ENCODE measurements at regions not wholly inside any gene's neighbourhood (a gene's known extent, or its start where the extent isn't known, plus 50 kb on each side); places are given as distances from the start of the nearest gene placed in this dataset.
"Not testable (repeated sequence)": the region's sequence is repeated elsewhere in the genome, so short reads cannot be mapped to it uniquely, and the experiment has no call there.

DNA sequence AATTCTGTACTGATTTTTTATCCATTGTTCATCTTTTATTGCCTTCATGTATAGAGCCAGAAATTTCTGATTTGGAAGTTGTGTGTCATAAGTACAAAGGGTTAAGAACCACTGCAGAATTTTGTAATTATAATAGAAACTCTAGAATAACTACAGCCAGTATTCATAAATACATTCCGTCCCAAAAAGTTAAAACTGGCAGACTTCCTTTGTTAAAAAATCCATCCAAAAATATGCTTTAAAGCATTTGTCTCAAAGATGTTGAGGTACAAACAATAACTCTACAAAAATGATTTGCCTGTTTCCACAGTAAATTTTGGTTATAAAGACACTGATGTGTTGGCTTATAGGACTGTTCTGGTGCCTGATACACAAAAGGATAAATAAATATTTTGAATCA is 436.6 kb downstream of the DTWD2 start:
- DNase-seq = no peak

DNA sequence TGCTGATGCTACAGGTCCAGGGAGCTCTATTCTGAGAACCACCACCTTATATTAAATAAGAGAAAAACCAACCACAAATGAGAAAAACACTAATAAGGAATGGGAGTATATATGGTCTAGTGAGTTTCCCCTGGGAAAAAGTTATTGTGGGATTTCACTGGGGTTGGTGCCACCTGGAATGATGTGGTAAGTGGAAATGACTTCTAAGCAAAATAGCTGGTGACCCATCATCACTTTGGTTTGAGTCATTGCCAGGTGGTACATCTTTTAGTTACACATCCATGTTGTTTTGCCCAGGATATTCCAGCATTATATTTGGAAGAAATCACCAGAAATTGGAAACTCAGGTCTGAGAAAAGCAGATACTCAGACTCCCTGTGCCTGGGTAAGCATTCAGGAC is 437.3 kb downstream of the DTWD2 start:
- no peak for DNase-seq

DNA sequence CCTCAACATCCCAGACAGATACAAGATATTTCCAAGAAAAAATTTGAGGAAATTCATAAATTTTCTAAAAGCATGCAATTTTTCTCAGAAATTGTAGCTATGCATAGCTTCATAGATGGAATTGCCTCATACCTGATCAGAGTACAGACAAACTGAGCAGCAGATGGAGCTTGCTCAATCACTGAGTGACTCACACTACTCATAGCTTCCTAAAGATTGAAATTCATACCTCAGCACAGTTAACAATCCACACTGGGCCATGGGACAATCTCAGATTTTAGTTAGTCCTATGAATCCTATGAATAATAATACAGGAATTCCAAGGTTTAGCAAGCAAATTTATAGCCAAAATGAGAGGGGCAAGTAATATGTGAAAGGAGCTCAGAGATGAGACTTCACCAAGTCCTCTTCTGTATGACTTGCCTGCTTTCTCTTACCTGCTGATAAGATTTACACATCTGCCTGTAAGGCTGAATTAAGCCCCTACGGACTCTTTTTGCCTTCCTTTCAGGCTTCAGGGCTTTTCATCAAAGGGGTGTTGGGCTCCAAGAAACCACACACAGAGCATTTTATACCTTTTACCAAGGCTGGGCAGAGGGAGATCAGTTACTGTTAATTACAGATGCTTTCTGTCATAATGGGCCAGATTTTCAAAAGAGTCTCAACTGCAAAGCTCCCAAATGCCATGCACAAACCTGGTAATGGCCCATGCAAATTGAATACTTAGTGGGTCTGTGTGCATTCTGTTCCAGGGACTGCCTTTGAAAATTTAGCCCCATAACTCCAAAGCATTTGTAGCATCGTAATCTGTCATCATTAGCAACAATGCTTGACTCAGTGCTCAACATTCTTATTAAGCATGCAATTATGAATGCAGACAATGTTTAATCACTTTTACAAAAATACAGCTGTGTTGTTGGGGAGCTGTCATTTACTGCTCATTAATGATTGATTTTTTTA is 439.3 kb downstream of the DTWD2 start:
- DNase-seq = no peak

DNA sequence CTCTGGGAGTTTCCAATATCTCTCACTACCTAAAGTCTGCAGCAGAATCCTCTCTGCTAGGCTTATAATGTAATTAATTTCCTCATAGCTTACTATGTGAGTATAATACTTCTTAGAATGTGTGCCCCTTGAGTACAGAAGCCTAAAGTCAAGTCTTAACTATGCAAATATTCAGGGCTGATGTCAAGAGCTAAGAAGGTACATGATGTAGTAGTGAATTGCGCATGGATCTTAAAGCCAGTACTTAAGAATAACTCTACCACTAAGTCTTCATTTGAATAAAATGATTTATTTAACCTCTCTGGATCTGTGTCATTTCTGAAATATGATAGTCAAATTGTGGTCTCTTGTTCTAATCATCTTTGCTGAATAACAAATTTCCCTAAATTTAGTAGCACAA is 442.9 kb downstream of the DTWD2 start:
- no peak for DNase-seq

GRCh38 chr5:118544887-118545449 is 443.4 kb downstream of the DTWD2 start:
- no peak for DNase-seq

DNA sequence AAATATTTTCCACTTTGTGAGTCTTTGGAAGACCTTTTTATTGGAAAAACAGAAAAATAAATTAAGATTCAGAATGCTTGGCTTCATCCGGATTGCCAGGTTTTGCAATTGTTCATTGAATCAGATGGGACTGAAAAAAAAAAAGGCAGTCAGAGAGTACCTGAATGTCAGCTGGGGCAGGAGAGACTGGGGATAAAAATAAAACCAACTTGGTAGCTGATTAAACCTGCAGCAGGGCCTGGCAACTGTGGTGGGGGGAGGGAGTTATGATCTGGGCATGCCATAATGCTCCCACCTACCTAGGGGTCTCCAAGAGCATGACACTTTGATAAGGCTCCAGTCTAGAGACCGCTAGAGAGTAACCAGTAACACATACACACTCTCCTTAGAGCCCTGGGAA is 454.4 kb downstream of the DTWD2 start:
- no peak for DNase-seq

DNA sequence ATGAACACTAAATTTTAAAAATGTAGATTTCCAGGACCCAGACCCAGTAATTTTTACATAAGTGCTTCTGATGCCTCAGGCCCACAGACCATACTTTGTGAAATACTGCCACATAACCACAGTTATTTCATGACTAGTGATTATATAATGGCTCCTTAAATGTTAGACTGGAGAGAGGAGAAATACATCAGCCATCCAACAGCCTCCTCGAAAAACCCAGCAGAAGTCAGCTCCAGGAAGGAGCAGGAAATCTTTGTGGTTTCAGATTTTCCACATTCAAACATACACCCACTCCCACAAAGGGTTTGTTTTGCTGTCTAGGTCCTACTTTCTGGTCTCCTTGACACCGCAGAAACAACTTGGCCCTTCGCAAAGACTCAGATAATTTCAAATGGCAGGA is 455.2 kb downstream of the DTWD2 start:
- DNase-seq = no peak

DNA sequence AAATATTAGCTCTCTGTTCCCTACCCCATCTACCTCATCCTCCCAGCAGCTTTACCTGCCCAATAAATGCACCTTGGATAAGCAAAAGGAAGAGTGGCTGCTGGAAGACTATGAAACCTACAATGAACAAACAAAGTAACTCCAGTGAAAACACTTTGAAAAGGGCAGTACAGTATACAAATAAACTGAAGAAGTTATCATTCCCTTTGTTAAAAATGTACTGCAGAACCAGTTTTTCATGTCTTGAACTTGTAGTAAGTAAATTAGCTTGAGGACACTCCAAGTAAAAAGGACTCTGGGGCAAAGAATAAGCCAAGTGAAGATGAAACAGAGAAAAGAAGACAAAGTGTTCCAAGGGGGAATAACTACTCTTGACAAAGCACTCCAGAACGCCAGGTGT is 457.1 kb downstream of the DTWD2 start:
- DNase-seq = no peak

GRCh38 chr5:118529361-118530144 is 458.8 kb downstream of the DTWD2 start:
- no peak for DNase-seq

- no peak for DNase-seq
These were observed 465.7 kb downstream of the DTWD2 start for GRCh38 chr5:118522626-118523025.

GRCh38 chr5:118520771-118521415 is 467.5 kb downstream of the DTWD2 start:
- no peak for DNase-seq

- no peak for DNase-seq
These were observed 468.9 kb downstream of the DTWD2 start for GRCh38 chr5:118519466-118519865.

GRCh38 chr5:118518720-118519119 is 469.6 kb downstream of the DTWD2 start:
- no peak for DNase-seq

DNA sequence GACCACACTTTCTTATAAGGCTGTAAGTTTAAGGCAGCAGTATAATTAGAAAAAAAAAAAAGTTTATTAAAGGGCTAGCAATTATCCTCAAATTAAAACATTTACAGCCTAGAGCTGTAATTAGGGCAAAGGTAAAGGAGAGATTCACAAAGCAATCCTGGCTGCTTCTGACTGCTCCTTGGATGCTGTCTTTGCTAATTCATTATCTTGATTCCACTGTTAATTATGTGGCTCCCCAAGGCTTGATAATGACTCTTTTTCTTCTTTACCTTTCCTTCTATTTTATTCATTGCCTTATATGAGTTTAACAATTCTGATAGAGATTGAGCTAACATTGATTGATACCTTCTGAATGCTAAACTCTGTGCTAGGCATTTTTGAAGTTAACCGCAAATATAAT is 476.5 kb downstream of the DTWD2 start:
- no peak for DNase-seq

DNA sequence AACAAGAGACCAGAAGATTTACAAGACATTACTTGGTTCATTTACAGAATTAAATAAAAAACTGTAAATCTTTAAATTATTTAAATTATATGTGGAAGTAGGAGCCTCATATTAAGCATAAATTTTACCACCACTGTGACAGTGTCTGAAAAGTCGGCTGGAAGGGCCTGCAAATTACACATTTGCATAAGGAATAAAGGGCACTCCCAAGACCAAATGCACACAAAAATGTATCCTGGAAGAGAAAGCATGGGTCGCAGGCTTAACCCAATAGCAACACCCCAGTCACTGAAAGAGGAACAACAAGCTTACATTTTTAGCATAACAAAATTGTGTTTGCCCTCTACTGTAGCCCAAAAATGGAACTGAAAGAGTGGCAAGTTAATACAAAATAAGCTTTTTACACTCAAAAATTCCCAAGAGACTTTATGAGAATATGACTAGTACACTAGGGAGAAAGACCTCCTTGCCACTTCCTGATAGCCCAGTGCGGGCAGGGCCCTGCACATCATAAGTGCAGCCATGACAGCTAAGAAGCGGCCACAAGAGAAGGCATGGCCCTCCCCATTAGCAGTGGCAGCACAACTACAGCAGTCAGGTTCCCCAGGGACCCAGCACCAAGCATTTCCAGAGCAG is 482.0 kb downstream of the DTWD2 start:
- no peak for DNase-seq

GRCh38 chr5:118502232-118502631 is 486.1 kb downstream of the DTWD2 start:
- DNase-seq = not testable (repeated sequence)

GRCh38 chr5:118491351-118491750 is 497.0 kb downstream of the DTWD2 start:
- DNase-seq = no peak

DNA sequence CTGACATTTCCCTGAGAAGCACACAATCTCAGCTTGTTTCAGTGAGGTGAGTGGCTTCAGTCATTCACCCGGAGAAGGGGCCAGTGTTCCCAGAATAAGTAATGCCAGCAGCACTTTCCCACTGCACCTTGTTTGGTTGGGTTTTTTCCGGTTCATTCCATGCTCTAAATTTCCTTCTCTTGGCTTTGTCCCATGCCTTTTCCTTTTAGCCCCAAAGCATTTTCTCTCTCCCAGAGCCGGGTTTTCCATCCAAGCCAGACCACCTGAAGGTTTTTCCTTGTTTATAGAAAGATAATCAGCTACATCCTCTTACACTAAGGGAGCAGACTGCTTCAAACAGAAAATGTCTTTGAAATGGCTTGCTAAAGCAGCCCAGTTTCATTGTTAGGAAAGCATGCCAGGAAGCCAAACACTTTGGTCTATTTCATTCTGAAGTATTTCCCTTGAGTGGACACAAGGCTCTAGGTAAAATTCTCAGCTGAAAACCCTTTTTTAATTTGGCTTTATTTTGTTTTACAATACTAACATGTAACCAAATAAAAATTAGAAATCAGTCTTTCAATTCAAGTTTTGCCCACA is 501.6 kb downstream of the DTWD2 start:
- no peak for DNase-seq

DNA sequence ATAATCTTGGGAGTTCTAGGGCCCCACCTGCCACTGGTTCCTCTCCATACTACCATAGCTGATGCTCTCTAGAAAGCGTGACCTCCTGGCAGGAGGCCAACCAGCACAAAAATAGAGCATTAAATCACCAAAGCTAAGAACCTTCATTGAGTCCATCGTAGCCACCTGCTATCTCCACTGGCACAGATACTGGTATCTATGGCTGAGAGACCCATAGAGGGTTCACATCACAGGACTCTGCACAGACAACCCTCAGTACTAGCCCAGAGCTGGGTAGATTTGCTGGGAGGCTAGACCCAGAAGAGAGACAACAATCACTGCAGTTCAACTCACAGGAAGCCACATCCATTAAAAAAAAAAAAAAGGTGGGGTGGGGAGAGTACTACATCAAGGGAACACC is 509.1 kb downstream of the DTWD2 start:
- DNase-seq = no peak

DNA sequence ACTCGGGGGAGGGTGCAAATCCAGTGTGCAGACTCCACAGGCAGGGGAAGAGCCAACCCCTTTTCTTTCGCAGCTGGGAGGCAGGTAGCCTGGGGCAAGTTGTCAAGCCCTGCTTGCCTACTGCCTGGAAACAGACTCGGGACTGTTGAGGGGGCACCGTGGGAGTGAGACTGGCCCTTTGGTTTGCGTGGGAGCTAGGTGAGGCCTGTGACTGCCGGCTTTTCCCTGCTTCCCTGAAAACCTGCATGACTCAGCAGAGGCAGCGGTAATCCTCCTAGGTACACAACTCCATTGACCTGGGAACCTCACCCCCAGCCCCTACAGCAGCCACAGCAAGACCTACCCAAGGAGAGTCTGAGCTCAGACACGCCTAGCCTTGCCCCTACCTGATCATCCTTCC is 509.5 kb downstream of the DTWD2 start:
- no peak for DNase-seq

GRCh38 chr5:118468085-118468484 is 520.3 kb downstream of the DTWD2 start:
- no peak for DNase-seq

DNA sequence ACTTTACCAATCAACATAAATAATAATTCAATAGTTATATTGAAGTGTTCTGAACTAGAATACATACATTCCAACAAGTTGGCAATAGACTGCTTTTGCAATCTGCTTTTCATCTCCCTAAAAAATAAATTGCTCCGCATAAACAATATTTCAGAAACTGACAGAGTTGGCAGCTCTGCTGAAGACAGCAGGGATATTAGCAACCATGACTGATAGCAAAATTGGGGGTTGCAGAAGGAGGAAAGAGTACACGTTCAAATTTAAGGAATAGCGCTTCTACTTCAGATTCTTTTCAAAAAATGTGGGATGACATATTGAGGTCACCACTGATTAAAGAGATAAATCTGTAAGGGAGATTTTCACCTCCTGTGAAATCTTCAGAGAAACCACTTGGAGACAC is 521.2 kb downstream of the DTWD2 start:
- DNase-seq = no peak

Measured in NCI-H748 treated with DMSO at 0.1 percent for 48 hours (cell line).